Ovary (tissue), 7 donors: ENCODE measurements at regions not wholly inside any gene's neighbourhood (a gene's known extent, or its start where the extent isn't known, plus 50 kb on each side); places are given as distances from the start of the nearest gene placed in this dataset.

Source experiments
- DNase-seq, 5 donors: peaks; one replicate each; pipeline ENCODE4 v3.0.0-alpha.2; 2019 to 2020
- H3K27ac ChIP-seq, 2 donors: fragments of 200-600 bp; one replicate each; pipeline versions ENCODE4 v1.5.1 to v1.8.0; 2019 to 2022
- H3K27me3 ChIP-seq: fragments of 200-600 bp; one replicate; pipeline ENCODE4 v1.8.0; 2022
- H3K36me3 ChIP-seq: fragments of 200-600 bp; sonication (generic); one replicate; pipeline ENCODE4 v1.5.1; 2019
- H3K4me1 ChIP-seq: one replicate; pipeline ENCODE4 v1.8.1; 2013; ENCODE audit warnings: mild to moderate bottlenecking, moderate library complexity; ENCODE audit not compliant: insufficient read depth
- H3K4me3 ChIP-seq: fragments of 200-600 bp; sonication (generic); one replicate; pipeline ENCODE4 v1.5.1; 2017
- H3K9me3 ChIP-seq, 2 donors: fragments of 200-600 bp in 1 of 2; sonication (generic) in 1 of 2; one replicate each; pipeline versions ENCODE4 v1.5.1 to v1.8.1; 2013 to 2019; ENCODE audit warnings: mild to moderate bottlenecking in 1 of 2, moderate library complexity in 1 of 2
- CTCF ChIP-seq, 3 donors: fragments of 450-650 bp in 2 of 3; fragments of 200-600 bp in 1 of 3; IDR thresholded peaks; one replicate each; pipeline versions ENCODE4 v1.5.1 to v1.8.0; 2016 to 2022; ENCODE audit warnings: antibody characterized with exemption in 3 of 3, mild to moderate bottlenecking in 1 of 3
- EP300 ChIP-seq: sonication (generic); formaldehyde crosslinking; IDR thresholded peaks from one replicate; pipeline ENCODE4 v1.6.1; 2017; ENCODE audit warnings: antibody characterized with exemption
- POLR2A ChIP-seq: fragments of 450-650 bp; IDR thresholded peaks from one replicate; pipeline ENCODE4 v1.6.1; 2017; ENCODE audit warnings: antibody characterized with exemption, mild to moderate bottlenecking, moderate library complexity
- WGBS, 3 donors: extraction: QIAGEN DNeasy Blood & Tissue Kit in 1 of 3; methylation state at CpG; one replicate each; pipeline versions ENCODE4 v1.1.5 to v1.1.7; 2013 to 2017; 5-methylcytosine and 5-hydroxymethylcytosine counted together
- intact Hi-C, 4 donors: fragments of 100-400 bp; cut with DNase I; formaldehyde crosslinking; loops; one replicate each; pipeline versions ENCODE4 v1.11.0 to v1.15.1; 2022 to 2023
- donor health status: DM: no; HTN: no; CAD: no; lungs with moderate emphysema.
- donor health status: DM: no; HTN: no; CAD: no.
- donor health status: Bipolar disorder and iron deficiency.
- donor health status: DM: no; HTN: no; CAD: no.
- donor health status: DM: yes; HTN: yes; CAD: no.

- H3K4me3 ChIP-seq: no peak overlapping the region
- intact Hi-C loops: no loop called here
- DNase-seq: no peak
- no peaks in the 10 kb centered on the region for H3K27me3 ChIP-seq
- H3K27ac ChIP-seq: no peak overlapping the region
- H3K4me1 ChIP-seq: no peaks in the 10 kb centered on the region
- H3K9me3 ChIP-seq: no peaks in the 10 kb centered on the region
- H3K36me3 ChIP-seq: no peaks in the 10 kb centered on the region
- TF ChIP-seq EP300: no peak
- no peak for TF ChIP-seq POLR2A
- TF ChIP-seq CTCF (IDR thresholded peaks at IDR 0.05): no peak
- WGBS, 3 donors: 88 to 93% (median 89%) methylated on average over 1 of the region's 1 CpG
Observed at GRCh38 chr2:9065901-9066300, 62.4 kb upstream of the MBOAT2 start.

- TF ChIP-seq CTCF (IDR thresholded peaks at IDR 0.05) (no peak), EP300 (no peak), POLR2A (no peak)
- Histone ChIP-seq H3K4me3 (no peak overlapping the region), H3K27me3 (no peaks in the 10 kb centered on the region), H3K9me3 (no peaks in the 10 kb centered on the region), H3K36me3 (no peaks in the 10 kb centered on the region), H3K4me1 (no peaks in the 10 kb centered on the region), H3K27ac (no peak overlapping the region)
- 7 to 20% (median 12%) methylated on average over 2 of the region's 2 CpGs for WGBS, 3 donors
- intact Hi-C loops: no loop called here
- DNase-seq: no peak
Observed at GRCh38 chr2:9063023-9063606, 59.6 kb upstream of the MBOAT2 start.

GRCh38 chr2:9060819-9061218 lies 57.3 kb upstream of the MBOAT2 start:
- no peak for DNase-seq
- Histone ChIP-seq H3K27ac (no peak overlapping the region), H3K36me3 (no peaks in the 10 kb centered on the region), H3K4me1 (no peaks in the 10 kb centered on the region), H3K27me3 (no peaks in the 10 kb centered on the region), H3K9me3 (no peaks in the 10 kb centered on the region), H3K4me3 (no peak overlapping the region)
- WGBS, 3 donors: 89 to 93% (median 91%) methylated on average over 4 of the region's 4 CpGs
- no peak for TF ChIP-seq CTCF (IDR thresholded peaks at IDR 0.05)
- TF ChIP-seq POLR2A: no peak
- TF ChIP-seq EP300: no peak
- intact Hi-C loops: no loop called here

GRCh38 chr2:9057939-9058761 lies 54.7 kb upstream of the MBOAT2 start:
- intact Hi-C loops: no loop called here
- Histone ChIP-seq H3K4me1 (no peaks in the 10 kb centered on the region), H3K9me3 (no peaks in the 10 kb centered on the region), H3K36me3 (no peaks in the 10 kb centered on the region), H3K4me3 (no peak overlapping the region), H3K27me3 (no peaks in the 10 kb centered on the region), H3K27ac (no peak overlapping the region)
- WGBS, 3 donors: 70 to 74% (median 72%) methylated on average over 9 of the region's 9 CpGs
- TF ChIP-seq EP300 (no peak), CTCF (IDR thresholded peaks at IDR 0.05) (no peak), POLR2A (no peak)
- DNase-seq: no peak
